ENCODE measurements at regions not wholly inside any gene's neighbourhood (a gene's known extent, or its start where the extent isn't known, plus 50 kb on each side); places are given as distances from the start of the nearest gene placed in this dataset.

- no peak for TF ChIP-seq EZH2 (IDR thresholded peaks at IDR 0.05; ENCODE audit: insufficient read depth, poor library complexity, severe bottlenecking)
- TF ChIP-seq EZH2phosphoT487 (IDR thresholded peaks at IDR 0.05; ENCODE audit: insufficient read depth, low read depth), result no peak
Observed at GRCh38 chr4:175871774-175872405, 59.8 kb upstream of the GPM6A start.

Measured in GM23248 (cell line).